HCT116 (cell line): ENCODE measurements at regions not wholly inside any gene's neighbourhood (a gene's known extent, or its start where the extent isn't known, plus 50 kb on each side); places are given as distances from the start of the nearest gene placed in this dataset.

ENCODE experiments used
- EZH2 ChIP-seq: fragments of 200-600 bp; sonication (generic); IDR thresholded peaks from 2 replicates; pipeline ENCODE4 v1.6.1; 2017; ENCODE audit warnings: antibody characterized with exemption, mixed run types
- FOSL1 ChIP-seq: IDR thresholded peaks from 2 replicates; pipeline ENCODE4 v1.6.1; 2012; ENCODE audit warnings: low read depth
- POLR2A ChIP-seq: IDR thresholded peaks from 2 replicates; pipeline ENCODE4 v1.7.0; 2011; ENCODE audit warnings: borderline replicate concordance; ENCODE audit not compliant: insufficient read depth, insufficient read length; ENCODE audit errors: extremely low read depth
- RAD21 ChIP-seq: IDR thresholded peaks from 2 replicates; pipeline ENCODE4 v1.6.1; 2012; ENCODE audit warnings: low read depth, mild to moderate bottlenecking
- SP1 ChIP-seq: IDR thresholded peaks from 2 replicates; pipeline ENCODE4 v1.6.1; 2012; ENCODE audit warnings: low read depth
- SRF ChIP-seq: IDR thresholded peaks from 2 replicates; pipeline ENCODE4 v1.6.1; 2012; ENCODE audit warnings: low read depth
- TCF7L2 ChIP-seq: IDR thresholded peaks from 2 replicates; pipeline ENCODE4 v1.7.0; 2011; ENCODE audit warnings: borderline replicate concordance, inconsistent platforms; ENCODE audit not compliant: insufficient read depth, insufficient read length; ENCODE audit errors: extremely low read depth
- YY1 ChIP-seq: IDR thresholded peaks from 2 replicates; pipeline ENCODE4 v1.6.1; 2011; ENCODE audit warnings: low read length, low read depth, moderate library complexity, mild to moderate bottlenecking; ENCODE audit not compliant: insufficient replicate concordance; ENCODE audit errors: extremely low read depth
- TF ChIP-seq, protein P1 (sequence below): IDR thresholded peaks from 2 replicates; pipeline ENCODE4 v1.6.1; 2012
- TF ChIP-seq, protein P2 (sequence below), 3 experiments: fragments of 200-600 bp in 1 of 3; sonication (generic) in 1 of 3; IDR thresholded peaks in 2 of 3; conservative IDR thresholded peaks in 1 of 3; 2 replicates each; pipeline ENCODE4 v1.5.1; 2012 to 2017; ENCODE audit warnings: low read depth in 2 of 3, low read length in 2 of 3, antibody characterized with exemption in 1 of 3, borderline replicate concordance in 1 of 3, control low read depth in 1 of 3, mild to moderate bottlenecking in 1 of 3, mixed read lengths in 1 of 3, mixed run types in 1 of 3, moderate library complexity in 1 of 3; ENCODE audit not compliant: insufficient read depth in 1 of 3

DNA sequence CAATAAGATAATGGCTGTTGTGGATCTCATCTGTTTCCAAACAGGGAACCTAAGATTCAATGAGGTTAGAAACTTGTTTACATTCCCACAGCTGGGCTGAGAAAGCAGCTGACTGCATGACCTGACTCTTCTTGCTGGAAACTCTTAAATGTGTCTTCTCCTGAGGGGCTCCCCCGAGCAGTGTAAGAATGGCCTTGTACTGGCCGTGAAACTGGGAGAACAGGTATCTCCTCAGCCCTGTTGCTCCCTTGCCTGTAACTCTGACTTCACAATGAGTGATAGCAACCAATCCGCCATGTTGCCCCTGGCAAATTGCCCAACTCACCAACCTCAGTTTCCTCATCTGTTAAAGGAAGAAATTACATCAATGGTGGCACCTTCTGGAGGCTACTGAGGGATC is 59.1 kb upstream of the CCL2 start:
- TF ChIP-seq TCF7L2, result no peak
- TF ChIP-seq, protein P1, sequence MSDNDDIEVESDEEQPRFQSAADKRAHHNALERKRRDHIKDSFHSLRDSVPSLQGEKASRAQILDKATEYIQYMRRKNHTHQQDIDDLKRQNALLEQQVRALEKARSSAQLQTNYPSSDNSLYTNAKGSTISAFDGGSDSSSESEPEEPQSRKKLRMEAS, result no peak
- no peak for TF ChIP-seq POLR2A
- no peak for TF ChIP-seq FOSL1
- TF ChIP-seq, protein P2, sequence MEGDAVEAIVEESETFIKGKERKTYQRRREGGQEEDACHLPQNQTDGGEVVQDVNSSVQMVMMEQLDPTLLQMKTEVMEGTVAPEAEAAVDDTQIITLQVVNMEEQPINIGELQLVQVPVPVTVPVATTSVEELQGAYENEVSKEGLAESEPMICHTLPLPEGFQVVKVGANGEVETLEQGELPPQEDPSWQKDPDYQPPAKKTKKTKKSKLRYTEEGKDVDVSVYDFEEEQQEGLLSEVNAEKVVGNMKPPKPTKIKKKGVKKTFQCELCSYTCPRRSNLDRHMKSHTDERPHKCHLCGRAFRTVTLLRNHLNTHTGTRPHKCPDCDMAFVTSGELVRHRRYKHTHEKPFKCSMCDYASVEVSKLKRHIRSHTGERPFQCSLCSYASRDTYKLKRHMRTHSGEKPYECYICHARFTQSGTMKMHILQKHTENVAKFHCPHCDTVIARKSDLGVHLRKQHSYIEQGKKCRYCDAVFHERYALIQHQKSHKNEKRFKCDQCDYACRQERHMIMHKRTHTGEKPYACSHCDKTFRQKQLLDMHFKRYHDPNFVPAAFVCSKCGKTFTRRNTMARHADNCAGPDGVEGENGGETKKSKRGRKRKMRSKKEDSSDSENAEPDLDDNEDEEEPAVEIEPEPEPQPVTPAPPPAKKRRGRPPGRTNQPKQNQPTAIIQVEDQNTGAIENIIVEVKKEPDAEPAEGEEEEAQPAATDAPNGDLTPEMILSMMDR (IDR thresholded peaks at IDR 0.05 in 2 of 3, conservative IDR thresholded peaks at IDR 0.05 in 1 of 3; ENCODE audit: borderline replicate concordance in 1 of 3, insufficient read depth in 1 of 3, low read depth in 2 of 3, low read length in 2 of 3), result no peak
- TF ChIP-seq SRF, result no peak
- no peak for TF ChIP-seq RAD21
- no peak for TF ChIP-seq YY1
- TF ChIP-seq SP1, result no peak
- TF ChIP-seq EZH2, result no peak
